ENCODE measurements at regions not wholly inside any gene's neighbourhood (a gene's known extent, or its start where the extent isn't known, plus 50 kb on each side); places are given as distances from the start of the nearest gene placed in this dataset.

DNA sequence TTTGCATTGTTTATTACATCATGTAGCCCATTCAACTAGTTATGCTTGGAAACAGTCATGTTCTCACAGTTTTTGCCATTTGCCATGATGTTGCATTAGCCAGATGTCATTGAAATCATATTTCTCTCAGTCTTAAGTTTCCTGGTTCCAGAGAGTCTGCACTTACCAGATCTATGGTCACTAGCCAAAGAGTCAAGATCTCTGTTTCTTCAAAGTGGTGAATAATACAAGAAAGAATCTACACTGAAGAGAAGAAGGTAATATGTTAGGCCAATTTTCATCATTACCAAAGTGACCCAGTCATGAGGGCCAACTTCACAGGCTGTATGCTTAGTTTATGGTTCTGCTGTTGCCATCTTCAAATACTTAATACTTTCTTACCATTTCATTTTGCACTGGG lies 89.0 kb upstream of the PHYHIPL start:
- no peak for DNase-seq (ENCODE audit: low spot score)

GRCh38 chr10:59088912-59089573 lies 87.4 kb upstream of the PHYHIPL start:
- no peak for DNase-seq (ENCODE audit: low spot score)

- no peak for DNase-seq (ENCODE audit: low spot score)
Observed at GRCh38 chr10:59090817-59091622, 85.4 kb upstream of the PHYHIPL start.

- no peak for DNase-seq (ENCODE audit: low spot score)
Observed at GRCh38 chr10:59093461-59093860, 83.0 kb upstream of the PHYHIPL start.

DNA sequence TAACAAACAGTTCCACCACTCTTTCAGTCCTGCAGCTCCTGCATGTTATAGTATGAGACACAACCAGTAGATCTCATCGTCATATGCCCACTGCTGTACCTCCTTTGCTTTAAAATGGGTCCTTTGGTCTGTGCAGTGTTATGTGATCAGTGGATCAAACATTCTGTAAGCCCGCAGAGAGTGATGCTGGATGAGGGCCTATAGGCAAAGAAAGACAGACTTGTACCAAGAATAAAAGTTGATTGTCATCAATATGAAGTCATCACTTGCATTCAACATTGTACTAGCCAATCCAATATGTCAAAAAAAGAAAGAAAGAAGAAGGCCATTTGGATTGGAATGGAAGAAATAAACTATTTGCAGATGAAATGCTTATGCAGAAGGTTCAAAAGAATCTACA lies 79.8 kb upstream of the PHYHIPL start:
- no peak for DNase-seq (ENCODE audit: low spot score)

DNA sequence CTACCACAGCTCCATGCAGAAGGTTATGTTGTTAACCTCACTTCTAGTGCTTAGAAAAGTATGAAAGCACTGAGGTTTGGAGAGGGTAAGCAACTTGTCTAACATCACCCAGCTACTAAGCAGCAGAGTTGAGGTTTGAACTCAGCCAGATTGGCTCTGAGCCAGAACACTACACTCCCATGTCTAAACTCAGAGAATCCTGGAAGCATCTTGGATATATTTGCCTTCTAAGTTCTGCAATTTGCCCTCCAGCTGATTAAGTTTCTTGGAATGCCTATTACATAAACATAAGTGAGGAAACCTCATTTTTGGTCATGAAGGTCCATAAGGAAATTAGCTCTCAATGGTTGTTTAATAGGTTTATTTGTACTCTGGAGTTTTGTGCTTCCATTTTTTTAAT lies 78.1 kb upstream of the PHYHIPL start:
- no peak for DNase-seq (ENCODE audit: low spot score)

GRCh38 chr10:59098831-59099452 lies 77.5 kb upstream of the PHYHIPL start:
- DNase-seq (ENCODE audit: low spot score): no peak

DNA sequence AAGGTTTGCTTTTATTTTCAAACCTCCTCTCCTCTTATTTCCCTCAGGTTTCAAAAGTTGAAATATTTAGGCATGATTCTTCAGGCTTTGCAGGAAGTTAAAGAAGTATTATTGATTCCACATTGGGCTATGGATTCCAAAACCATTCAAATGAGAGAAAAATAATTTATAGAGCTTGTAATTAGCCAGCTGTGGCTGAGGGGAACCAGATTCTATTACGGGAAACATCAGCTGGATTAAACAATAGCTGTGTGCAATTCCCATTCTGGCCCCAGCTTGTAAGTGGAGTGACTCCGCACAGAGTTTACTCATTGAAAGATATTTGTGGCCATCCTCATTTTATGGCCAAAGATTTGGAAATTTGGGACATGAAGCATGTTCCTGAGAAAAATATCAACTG lies 77.0 kb upstream of the PHYHIPL start:
- no peak for DNase-seq (ENCODE audit: low spot score)

DNA sequence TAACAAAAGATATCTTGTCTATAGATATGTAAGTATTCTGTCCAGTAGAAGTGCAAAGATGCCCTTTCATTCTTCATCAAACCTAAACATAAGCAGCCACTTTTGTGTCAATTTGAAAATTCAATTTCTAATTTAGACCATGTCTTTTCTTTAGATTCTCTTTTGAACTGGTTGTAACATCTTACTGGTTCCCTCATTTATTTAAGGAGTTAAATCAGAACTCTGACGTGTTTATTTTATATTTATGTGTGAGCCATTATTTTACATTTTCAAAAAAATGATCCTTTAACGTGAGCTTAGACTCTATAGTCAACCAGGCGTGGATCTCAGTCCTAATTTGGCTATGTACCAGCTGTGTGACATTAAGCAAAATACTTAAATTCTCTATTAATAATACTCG lies 74.0 kb upstream of the PHYHIPL start:
- DNase-seq (ENCODE audit: low spot score): no peak

- DNase-seq (ENCODE audit: low spot score): no peak
Observed at GRCh38 chr10:59104186-59104585, 72.3 kb upstream of the PHYHIPL start.

DNA sequence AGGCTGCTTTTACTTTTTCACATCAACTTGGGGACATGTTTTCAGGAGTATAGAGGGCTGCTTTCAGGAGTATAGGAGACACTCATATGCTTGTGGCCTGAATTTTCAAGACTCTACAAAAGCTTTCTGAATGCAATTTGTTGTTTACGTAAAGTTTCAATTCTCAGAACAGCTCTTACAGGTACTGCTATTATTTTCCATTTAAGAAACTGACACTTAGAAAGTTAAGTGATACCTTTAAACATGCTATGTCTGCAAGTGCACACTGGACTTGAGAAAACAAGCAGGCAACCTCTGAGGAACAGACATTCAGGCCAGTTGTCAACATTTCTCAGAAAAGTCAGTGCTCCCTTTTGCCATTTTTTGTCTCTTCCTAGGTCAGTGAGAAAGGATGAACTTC lies 70.0 kb upstream of the PHYHIPL start:
- no peak for DNase-seq (ENCODE audit: low spot score)

DNA sequence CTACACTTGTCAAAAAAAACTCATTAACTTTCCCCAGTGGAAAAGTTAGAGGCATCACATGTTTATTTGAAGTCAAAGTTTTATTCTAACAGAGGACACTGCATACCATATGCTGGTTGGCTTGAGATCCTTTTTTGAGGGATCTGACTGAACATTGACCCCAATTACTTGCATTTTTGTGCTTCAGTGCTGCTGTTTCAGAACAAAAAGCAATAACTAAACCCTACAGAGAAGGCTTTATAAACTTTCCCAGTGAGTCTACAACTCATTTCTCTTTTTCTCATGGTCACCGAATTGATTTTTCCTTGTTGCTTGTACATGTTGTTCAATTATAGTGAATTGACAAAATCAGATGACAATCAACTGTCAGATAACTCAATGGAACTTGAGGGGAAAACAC lies 69.3 kb upstream of the PHYHIPL start:
- DNase-seq (ENCODE audit: low spot score): no peak

- no peak for DNase-seq (ENCODE audit: low spot score)
Observed at GRCh38 chr10:59108296-59108870, 68.1 kb upstream of the PHYHIPL start.

DNA sequence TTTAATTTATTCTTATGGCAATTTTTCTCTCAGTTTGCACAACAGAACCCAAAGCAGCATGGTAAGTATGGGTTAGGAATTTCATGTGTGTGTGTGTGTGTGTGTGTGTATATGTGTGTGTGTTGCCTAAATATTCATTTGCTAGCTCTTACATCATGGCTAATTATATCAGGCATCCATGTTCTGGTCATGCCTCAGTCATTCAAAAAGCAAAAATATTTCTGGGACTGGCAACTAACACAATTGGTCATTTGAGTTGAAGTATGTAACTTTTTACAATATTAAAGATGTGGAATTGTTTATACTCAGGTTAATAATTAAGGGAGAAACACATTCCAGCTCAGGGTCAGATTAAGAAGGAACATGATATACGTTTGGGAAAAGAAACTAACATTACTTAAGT lies 67.6 kb upstream of the PHYHIPL start:
- no peak for DNase-seq (ENCODE audit: low spot score)

- DNase-seq (ENCODE audit: low spot score): no peak
Observed at GRCh38 chr10:59109826-59110225, 66.6 kb upstream of the PHYHIPL start.

DNA sequence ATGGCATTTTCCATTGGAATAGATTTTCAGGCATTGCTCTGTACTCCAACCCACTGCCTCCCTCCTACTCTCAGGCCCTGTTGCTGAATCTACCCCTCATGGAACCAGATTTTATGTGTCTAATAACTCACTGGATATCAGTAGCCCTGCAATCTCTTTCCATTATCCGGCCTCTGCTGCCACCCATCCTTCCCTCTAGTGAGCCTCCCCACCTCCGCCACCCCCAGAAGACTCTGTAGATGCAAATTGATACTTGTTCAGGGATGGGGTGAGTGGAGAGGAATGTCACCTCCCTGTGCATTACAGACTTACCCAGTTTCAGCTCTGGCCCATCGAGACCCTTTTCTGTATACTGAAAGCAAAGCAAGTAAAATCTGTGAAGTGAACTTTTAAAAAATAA lies 52.3 kb upstream of the PHYHIPL start:
- no peak for DNase-seq (ENCODE audit: low spot score)

DNA sequence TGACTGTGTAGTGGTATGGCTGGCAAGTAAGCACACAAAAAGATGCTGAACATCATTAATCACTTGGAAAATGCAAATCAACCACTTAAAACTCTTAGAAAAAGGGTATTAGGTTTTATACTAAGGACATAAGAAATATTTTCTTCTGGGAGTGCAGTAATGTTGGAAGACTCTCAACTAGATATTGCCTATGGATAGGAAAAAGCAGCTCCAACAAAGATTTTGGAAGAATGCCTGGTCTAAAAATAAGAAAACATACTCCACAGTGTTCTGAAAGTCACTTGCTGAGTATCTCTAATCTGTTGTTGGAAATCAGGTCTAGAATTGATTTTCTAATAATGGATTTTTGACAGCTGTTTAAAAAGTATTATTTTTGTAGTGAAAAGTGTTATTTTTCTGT lies 50.8 kb upstream of the PHYHIPL start:
- DNase-seq (ENCODE audit: low spot score): no peak

- DNase-seq (ENCODE audit: low spot score): no peak
Observed at GRCh38 chr10:59126261-59126660, 50.2 kb upstream of the PHYHIPL start.

Measured in HuH-7 (cell line).